K562 (cell line): ENCODE measurements at regions not wholly inside any gene's neighbourhood (a gene's known extent, or its start where the extent isn't known, plus 50 kb on each side); places are given as distances from the start of the nearest gene placed in this dataset.

Source experiments
- ATAC-seq: fragments of 200-7000 bp; cut with Tn5 transposase; 3 replicates; pipeline ENCODE4 v1.9.1; 2020; ENCODE audit warnings: moderate library complexity
- BruUV-seq: library from RNA; stranded (reverse); fragments of 400-500 nt; replicated peaks from 2 replicates; lab custom pipeline; 2021; lab: Mats Ljungman, UMichigan
- CTCF ChIA-PET: fragments of 300-600 bp; formaldehyde crosslinking; extraction: SDS; loops from one replicate; lab custom pipeline; 2021; ENCODE audit warnings: low intra/inter-chr PET ratio; lab: Yijun Ruan, JAX
- POLR2A ChIA-PET: fragments of 300-600, 350-650 bp; sonication (Branson Sonifier 250); formaldehyde crosslinking; extraction: SDS; loops from one replicate; lab custom pipeline; 2021; ENCODE audit warnings: antibody characterized with exemption, inconsistent platforms; lab: Yijun Ruan, JAX
- DNase-seq, 4 experiments: peaks; one replicate each; pipeline versions ENCODE4 v3.0.0 to v3.0.0-alpha.2; 2011 to 2018; ENCODE audit warnings: low spot score in 3 of 4, mixed read lengths in 3 of 4; ENCODE audit errors: extremely low read depth in 1 of 4
- FAIRE-seq: peaks from 2 replicates; lab custom pipeline; 2011; peaks lifted over from hg19 to GRCh38; lab: Jason Lieb, UNC
- H2AFZ ChIP-seq: 2 replicates; pipeline ENCODE4 v1.6.0; 2011; ENCODE audit warnings: low read depth, low read length, control low read depth, inconsistent platforms
- H3K27ac ChIP-seq: fragments of 200-600 bp; 3 replicates; pipeline ENCODE4 v1.8.0; 2011; ENCODE audit warnings: low read depth, mild to moderate bottlenecking, control low read depth, inconsistent platforms, low read length, moderate library complexity, mixed read lengths; ENCODE audit errors: extremely low read depth
- H3K27me3 ChIP-seq, 2 experiments: fragments of 300-600 bp in 1 of 2; 2 replicates in 1 of 2; 3 replicates in 1 of 2; pipeline versions ENCODE4 v1.6.0 to v1.8.0; 2011; ENCODE audit warnings: inconsistent platforms in 2 of 2, low read length in 2 of 2, mild to moderate bottlenecking in 1 of 2, mixed read lengths in 1 of 2, moderate library complexity in 1 of 2; ENCODE audit not compliant: control insufficient read depth in 2 of 2, insufficient read depth in 2 of 2
- H3K36me3 ChIP-seq: fragments of 300-600 bp; 3 replicates; pipeline ENCODE4 v1.8.0; 2011; ENCODE audit warnings: mild to moderate bottlenecking, low read length, inconsistent platforms; ENCODE audit not compliant: control insufficient read depth, insufficient read depth
- H3K4me1 ChIP-seq, 2 experiments: fragments of 200-600 bp in 1 of 2; replicated peaks in 1 of 2; 2 replicates in 1 of 2; 3 replicates in 1 of 2; pipeline versions ENCODE4 v1.5.1 to v1.8.0; 2011; ENCODE audit warnings: inconsistent platforms in 2 of 2, low read length in 2 of 2, mild to moderate bottlenecking in 1 of 2, mixed read lengths in 1 of 2, moderate library complexity in 1 of 2; ENCODE audit not compliant: control insufficient read depth in 2 of 2, insufficient read depth in 2 of 2
- H3K4me2 ChIP-seq: 2 replicates; pipeline ENCODE4 v1.6.1; 2011; ENCODE audit warnings: low read length, control low read depth, inconsistent platforms, mixed read lengths; ENCODE audit not compliant: insufficient read depth
- H3K4me3 ChIP-seq: fragments of 200-600 bp; sonication (generic), shearing (Covaris generic); 2 replicates; pipeline ENCODE4 v1.5.1; 2016; ENCODE audit warnings: control low read depth, inconsistent platforms
- H3K79me2 ChIP-seq: fragments of 200-600 bp; 3 replicates; pipeline ENCODE4 v1.8.0; 2011; ENCODE audit warnings: low read length, inconsistent platforms; ENCODE audit not compliant: control insufficient read depth, insufficient read depth
- H3K9ac ChIP-seq, 2 experiments: 2 replicates each; pipeline versions ENCODE4 v1.6.0 to v1.6.1; 2011; ENCODE audit warnings: low read depth in 2 of 2, low read length in 2 of 2, control low read depth in 1 of 2, inconsistent platforms in 1 of 2, mild to moderate bottlenecking in 1 of 2, mixed read lengths in 1 of 2; ENCODE audit not compliant: insufficient read depth in 1 of 2
- H3K9me1 ChIP-seq: one replicate; pipeline ENCODE4 v1.6.0; 2011; ENCODE audit warnings: inconsistent platforms, mild to moderate bottlenecking, low read length, moderate library complexity; ENCODE audit not compliant: control insufficient read depth, insufficient read depth
- H3K9me3 ChIP-seq: replicated peaks from 2 replicates; pipeline ENCODE4 v1.5.1; 2011; ENCODE audit warnings: low read depth, low read length, inconsistent platforms; ENCODE audit not compliant: control insufficient read depth, insufficient read depth
- H4K20me1 ChIP-seq: replicated peaks from 2 replicates; pipeline ENCODE4 v1.6.1; 2011; ENCODE audit warnings: low read length, inconsistent platforms, mixed read lengths; ENCODE audit not compliant: control insufficient read depth, insufficient read depth
- ELF2 ChIP-seq: fragments of 250-450 bp; sonication (Bioruptor Pico); IDR thresholded peaks from 2 replicates; pipeline ENCODE4 v1.5.0; 2021; ENCODE audit warnings: mild to moderate bottlenecking
- ERF ChIP-seq: fragments of 450-650 bp; formaldehyde crosslinking; IDR thresholded peaks from 2 replicates; pipeline ENCODE4 v1.4.0; 2020; ENCODE audit warnings: mild to moderate bottlenecking, mixed read lengths
- ETV5 ChIP-seq: sonication (generic); formaldehyde crosslinking; IDR thresholded peaks from 2 replicates; pipeline ENCODE4 v1.4.0; 2020; ENCODE audit warnings: low read depth, mild to moderate bottlenecking, missing genetic modification reagents
- FOXK1 ChIP-seq: sonication (generic); formaldehyde crosslinking; IDR thresholded peaks from 2 replicates; pipeline ENCODE4 v1.8.0; 2022; ENCODE audit warnings: missing genetic modification reagents, mild to moderate bottlenecking, borderline replicate concordance
- FUS ChIP-seq: fragments of 200-400 bp; formaldehyde crosslinking; optimal IDR thresholded peaks from 2 replicates; pipeline ENCODE3; 2017; ENCODE audit warnings: low read depth, low read length
- HBP1 ChIP-seq: fragments of 450-650 bp; formaldehyde crosslinking; IDR thresholded peaks from 2 replicates; pipeline ENCODE4 v1.4.0; 2022; ENCODE audit warnings: missing genetic modification characterization
- PATZ1 ChIP-seq: fragments of 250-450 bp; sonication (Bioruptor Pico); IDR thresholded peaks from 2 replicates; pipeline ENCODE4 v1.5.0; 2020; ENCODE audit warnings: mild to moderate bottlenecking, borderline replicate concordance
- SMARCE1 ChIP-seq: fragments of 450-650 bp; IDR thresholded peaks from 2 replicates; pipeline ENCODE4 v1.7.1; 2016; ENCODE audit warnings: mild to moderate bottlenecking
- SRSF1 ChIP-seq: fragments of 200-400 bp; formaldehyde crosslinking; IDR thresholded peaks from 2 replicates; pipeline ENCODE4 v1.6.1; 2017; ENCODE audit warnings: mild to moderate bottlenecking, low read depth, low read length, moderate library complexity
- TAF7 ChIP-seq: fragments of 450-650 bp; IDR thresholded peaks from 2 replicates; pipeline ENCODE4 v1.6.1; 2016; ENCODE audit warnings: missing genetic modification characterization, missing compliant biosample characterization
- TFAP4 ChIP-seq: sonication (generic); formaldehyde crosslinking; IDR thresholded peaks from 2 replicates; pipeline ENCODE4 v1.8.0; 2022; ENCODE audit warnings: missing genetic modification reagents, mild to moderate bottlenecking, moderate library complexity, borderline replicate concordance
- ZMIZ1 ChIP-seq, 2 experiments: fragments of 150-350 bp in 1 of 2; IDR thresholded peaks; 2 replicates each; pipeline ENCODE4 v1.6.1; 2012 to 2016; ENCODE audit warnings: low read depth in 2 of 2, low read length in 2 of 2, mild to moderate bottlenecking in 1 of 2, moderate library complexity in 1 of 2
- WGBS: fragments of 100-300 bp; shearing (Covaris generic); methylation state at CpG from one replicate; pipeline ENCODE4 v1.1.6; 2016; ENCODE audit warnings: low coverage, mixed read lengths; ENCODE audit not compliant: insufficient coverage; ENCODE audit errors: missing lambda C conversion rate; 5-methylcytosine and 5-hydroxymethylcytosine counted together
- in situ Hi-C: fragments of 300-500 bp; cut with MboI; formaldehyde crosslinking; loops from 4 replicates; pipeline ENCODE4 v1.15.0; 2018; ENCODE audit warnings: inconsistent platforms, mixed read lengths
- intact Hi-C: fragments of 100-400 bp; cut with micrococcal nuclease; formaldehyde crosslinking; loops from 2 replicates; pipeline ENCODE4 v1.14.2; 2022
- TF ChIP-seq, protein P1 (sequence below): fragments of 450-650 bp; IDR thresholded peaks from 2 replicates; pipeline ENCODE4 v1.6.1; 2017; ENCODE audit warnings: mild to moderate bottlenecking, moderate library complexity

- 4% methylated on average over 2 of the region's 2 CpGs for WGBS
- no peaks in the 10 kb centered on the region for H3K9me3 ChIP-seq
- no peak overlapping the region for H3K4me2 ChIP-seq
- no peak overlapping the region for H3K4me3 ChIP-seq
- H3K9me1 ChIP-seq, result no peaks in the 10 kb centered on the region
- FAIRE-seq (no peak), DNase-seq (no peak), ATAC-seq (no peak)
- no peaks in the 10 kb centered on the region for H3K79me2 ChIP-seq
- H3K27ac ChIP-seq, result no peak overlapping the region
- in situ Hi-C loops (no loop called here), intact Hi-C loops (no loop called here)
- no peaks in the 10 kb centered on the region for H3K36me3 ChIP-seq
- H2AFZ ChIP-seq, result no peak overlapping the region
- no peaks in the 10 kb centered on the region for H4K20me1 ChIP-seq
- CTCF ChIA-PET, result no interaction called here
- POLR2A ChIA-PET, result no interaction called here
- no peaks in the 10 kb centered on the region for H3K27me3 ChIP-seq
- BruUV-seq, result no TSS peak
- no peak overlapping the region for H3K9ac ChIP-seq
- no peaks in the 10 kb centered on the region for H3K4me1 ChIP-seq
- TF ChIP-seq, protein P1, sequence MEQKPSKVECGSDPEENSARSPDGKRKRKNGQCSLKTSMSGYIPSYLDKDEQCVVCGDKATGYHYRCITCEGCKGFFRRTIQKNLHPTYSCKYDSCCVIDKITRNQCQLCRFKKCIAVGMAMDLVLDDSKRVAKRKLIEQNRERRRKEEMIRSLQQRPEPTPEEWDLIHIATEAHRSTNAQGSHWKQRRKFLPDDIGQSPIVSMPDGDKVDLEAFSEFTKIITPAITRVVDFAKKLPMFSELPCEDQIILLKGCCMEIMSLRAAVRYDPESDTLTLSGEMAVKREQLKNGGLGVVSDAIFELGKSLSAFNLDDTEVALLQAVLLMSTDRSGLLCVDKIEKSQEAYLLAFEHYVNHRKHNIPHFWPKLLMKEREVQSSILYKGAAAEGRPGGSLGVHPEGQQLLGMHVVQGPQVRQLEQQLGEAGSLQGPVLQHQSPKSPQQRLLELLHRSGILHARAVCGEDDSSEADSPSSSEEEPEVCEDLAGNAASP, result no peak
- TF ChIP-seq ERF (CRISPR knock-in tag), result no peak
- TF ChIP-seq TAF7, result no peak
- no peak for TF ChIP-seq TFAP4 (CRISPR knock-in tag)
- no peak for TF ChIP-seq FUS
- TF ChIP-seq ETV5 (CRISPR knock-in tag), result no peak
- no peak for TF ChIP-seq SRSF1
- TF ChIP-seq FOXK1, result no peak
- no peak for TF ChIP-seq ELF2
- no peak for TF ChIP-seq PATZ1
- no peak for TF ChIP-seq SMARCE1
- TF ChIP-seq HBP1 (CRISPR knock-in tag), result no peak
- TF ChIP-seq ZMIZ1 (IDR thresholded peaks at IDR 0.05; ENCODE audit: low read depth in 2 of 2, low read length in 2 of 2), result no peak
These were observed 287.0 kb upstream of the SEMA6A start for GRCh38 chr5:116861666-116862065.
